HT1080 (cell line): ENCODE measurements at regions not wholly inside any gene's neighbourhood (a gene's known extent, or its start where the extent isn't known, plus 50 kb on each side); places are given as distances from the start of the nearest gene placed in this dataset.
A peak's percentile ranks its signal among the peaks of the same experiment; 100 is the strongest.
"Not testable (repeated sequence)": the region's sequence is repeated elsewhere in the genome, so short reads cannot be mapped to it uniquely, and the experiment has no call there.

ENCODE experiments used
- DNase-seq: peaks from one replicate; pipeline ENCODE4 v3.0.0-alpha.2; 2015; ENCODE audit warnings: low read depth

DNA sequence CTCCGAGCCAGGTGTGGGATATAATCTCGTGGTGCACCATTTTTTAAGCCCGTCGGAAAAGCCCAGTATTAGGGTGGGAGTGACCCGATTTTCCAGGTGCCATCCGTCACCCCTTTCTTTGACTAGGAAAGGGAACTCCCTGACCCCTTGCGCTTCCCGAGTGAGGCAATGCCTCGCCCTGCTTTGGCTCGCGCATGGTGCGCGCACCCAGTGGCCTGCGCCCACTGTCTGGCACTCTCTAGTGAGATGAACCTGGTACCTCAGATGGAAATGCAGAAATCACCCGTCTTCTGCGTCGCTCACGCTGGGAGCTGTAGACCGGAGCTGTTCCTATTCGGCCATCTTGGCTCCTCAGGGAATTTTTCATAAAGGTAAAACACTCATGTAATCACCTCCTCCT lies 63.9 kb downstream of the RWDD3 start:
- DNase-seq = not testable (repeated sequence)

DNA sequence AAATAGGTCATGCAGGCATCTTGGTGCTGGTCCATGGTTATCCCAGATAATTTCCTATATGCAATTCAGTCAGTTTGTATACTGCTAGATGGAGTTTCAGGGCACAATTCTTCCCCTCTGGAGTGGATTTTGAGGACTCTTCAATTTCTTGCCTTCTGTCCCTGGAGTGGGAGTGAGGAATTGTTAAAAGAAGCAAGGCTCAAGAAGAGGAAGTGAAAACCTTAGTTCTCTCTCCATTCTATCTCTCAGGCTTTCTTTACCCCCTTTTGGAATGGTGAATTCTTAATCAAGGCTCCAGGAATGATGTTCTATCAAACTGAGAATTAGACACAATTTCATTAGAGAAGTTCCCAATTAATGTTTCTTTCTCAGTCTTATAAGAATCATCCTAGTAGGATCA lies 67.1 kb downstream of the RWDD3 start:
- no peak for DNase-seq

DNA sequence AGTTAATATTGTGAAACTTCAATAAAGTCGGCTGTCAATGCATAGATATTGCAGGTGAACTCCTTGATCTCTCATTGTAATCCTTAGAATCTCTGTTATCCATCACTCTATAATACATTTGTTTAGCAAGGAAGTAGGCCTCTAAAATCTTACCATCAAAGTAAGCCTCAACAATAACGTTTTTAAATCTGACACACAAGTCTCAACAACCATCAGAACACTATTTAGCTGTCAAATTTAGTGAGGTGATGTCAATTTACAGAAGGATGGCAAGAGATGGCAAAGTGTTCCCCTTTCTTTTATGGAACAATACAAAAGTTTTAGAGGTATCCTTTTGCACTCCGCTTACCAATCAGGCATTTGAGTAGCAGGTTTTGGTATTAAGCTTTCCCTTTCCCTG lies 67.6 kb downstream of the RWDD3 start:
- no peak for DNase-seq

DNA sequence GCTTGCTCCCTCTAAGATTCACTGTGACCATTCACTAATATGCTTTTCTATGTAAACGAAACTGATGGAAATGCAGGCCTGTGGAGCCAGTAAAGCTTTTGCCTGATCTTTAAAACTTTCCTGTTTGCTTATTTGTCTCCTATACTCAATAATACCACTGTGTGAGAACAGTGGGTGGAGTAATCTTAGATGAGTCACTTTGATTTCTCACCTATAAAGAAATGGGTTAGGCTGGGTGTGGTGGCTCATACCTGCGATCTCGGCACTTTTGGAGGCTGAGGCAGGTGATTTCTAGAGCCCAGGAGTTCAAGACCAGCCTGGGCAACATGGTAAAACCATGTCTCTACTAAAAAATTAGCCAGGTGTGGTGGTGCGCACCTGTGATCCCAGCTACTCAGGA lies 70.8 kb downstream of the RWDD3 start:
- no peak for DNase-seq

DNA sequence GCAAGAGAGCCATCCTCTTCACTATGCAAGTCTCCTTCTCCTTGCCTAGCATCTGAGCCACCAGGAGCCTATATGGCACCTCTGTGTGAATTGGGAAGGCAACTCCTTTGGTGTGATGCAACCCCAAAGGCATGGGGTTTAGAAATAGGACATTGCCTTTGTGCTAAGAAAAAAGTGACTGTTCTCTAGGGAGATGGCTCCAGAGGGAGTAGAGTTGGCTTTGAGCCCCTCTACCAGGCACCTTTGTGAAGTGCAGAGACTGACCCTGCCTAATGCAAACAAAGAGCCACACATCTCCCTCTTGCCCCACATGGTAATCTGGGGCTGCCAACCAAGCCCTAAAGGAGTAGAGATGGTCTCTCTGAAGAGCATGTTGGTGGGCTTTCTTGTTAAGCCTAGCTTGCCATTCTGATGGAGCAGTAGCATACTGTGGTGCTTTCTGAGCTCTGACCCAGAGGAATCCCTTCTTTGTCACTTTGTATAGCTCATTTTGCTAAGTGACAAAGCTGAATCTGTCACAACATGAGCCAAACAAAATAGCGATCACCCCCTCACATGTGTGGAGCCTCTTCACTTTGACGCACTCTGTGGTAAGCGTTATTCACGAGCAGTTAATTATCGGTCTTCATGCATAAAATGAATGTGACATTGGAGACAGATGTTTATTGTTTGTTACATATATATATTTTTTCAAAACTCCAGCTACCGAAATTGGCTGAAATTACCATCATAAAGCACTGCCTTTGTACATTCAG lies 74.4 kb downstream of the RWDD3 start:
- no peak for DNase-seq

DNA sequence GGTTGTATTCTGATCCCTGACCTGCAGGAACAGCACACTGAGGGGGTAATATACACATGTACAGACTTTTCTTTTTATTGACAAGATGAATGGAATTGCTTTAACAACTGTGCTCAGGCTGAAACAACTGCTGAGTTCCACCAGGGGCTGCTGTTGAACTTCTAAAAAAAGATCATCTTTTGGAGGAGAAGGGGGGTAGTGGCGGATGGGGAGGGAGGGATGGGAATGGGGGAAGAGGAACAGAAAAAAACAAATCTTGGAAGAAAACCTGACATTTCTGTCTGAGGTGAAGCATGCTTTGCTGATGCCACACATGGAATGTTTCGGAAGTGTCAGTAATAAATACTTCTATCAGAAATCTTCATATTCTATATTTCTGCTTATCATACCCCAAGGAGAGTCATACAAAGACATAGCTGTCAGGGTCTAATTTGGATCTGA lies 75.0 kb downstream of the RWDD3 start:
- no peak for DNase-seq

DNA sequence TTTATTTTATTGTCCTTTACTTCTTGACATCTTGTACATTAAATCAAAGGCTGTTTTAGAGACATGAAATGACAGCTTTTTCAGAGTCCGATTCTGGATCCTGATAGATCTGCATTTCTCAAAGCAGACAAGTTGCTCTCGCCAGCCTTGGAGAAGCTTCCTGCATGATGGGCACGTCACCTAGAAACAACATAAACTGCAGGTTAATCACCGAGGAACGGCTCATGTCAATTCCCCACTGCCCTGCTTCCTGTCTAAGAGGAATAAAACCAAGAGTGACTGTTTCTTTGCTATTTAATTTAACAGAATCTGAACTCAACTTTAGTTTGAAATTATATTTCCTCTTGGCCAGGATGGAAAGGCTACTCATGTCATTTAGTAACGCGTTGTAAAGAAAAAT lies 77.0 kb downstream of the RWDD3 start:
- DNase-seq = peak; percentile 9

DNA sequence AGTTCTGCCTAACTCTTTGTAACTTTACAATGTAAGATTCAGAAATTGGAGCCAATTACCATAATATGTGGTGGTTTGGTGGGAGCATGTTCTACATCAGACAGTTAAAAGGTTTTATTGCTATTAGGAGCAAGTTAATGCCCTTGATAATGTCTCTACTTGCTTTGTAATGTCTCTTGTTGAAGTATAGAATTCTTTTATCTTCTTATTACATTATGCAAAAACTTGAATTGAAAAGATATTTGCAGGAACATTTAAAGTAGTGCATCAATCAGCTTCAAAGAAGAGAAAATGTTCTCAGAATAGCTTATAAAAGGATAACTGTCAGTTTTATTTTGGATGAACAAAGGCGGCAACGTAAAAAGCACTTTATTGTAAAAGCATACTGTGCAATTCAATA lies 77.8 kb downstream of the RWDD3 start:
- DNase-seq = no peak

DNA sequence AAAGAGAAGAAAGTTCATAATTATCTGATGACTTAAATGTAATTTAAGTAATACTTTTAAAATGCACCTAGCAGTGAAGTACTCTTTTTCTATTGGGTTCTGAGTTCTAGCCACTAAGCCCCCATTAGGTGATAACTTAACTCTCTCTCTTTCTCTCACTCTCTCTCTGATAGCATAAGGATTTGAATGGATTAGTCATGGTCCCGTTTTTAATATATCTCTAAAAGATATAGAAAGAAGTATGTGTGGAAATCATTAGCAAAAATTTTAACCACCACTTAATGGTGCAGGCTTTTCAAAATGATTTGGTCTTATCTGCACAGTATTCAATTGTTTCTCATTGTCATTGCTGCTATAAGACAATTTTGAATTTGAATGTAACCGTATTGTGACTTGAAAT lies 78.2 kb downstream of the RWDD3 start:
- DNase-seq = no peak

DNA sequence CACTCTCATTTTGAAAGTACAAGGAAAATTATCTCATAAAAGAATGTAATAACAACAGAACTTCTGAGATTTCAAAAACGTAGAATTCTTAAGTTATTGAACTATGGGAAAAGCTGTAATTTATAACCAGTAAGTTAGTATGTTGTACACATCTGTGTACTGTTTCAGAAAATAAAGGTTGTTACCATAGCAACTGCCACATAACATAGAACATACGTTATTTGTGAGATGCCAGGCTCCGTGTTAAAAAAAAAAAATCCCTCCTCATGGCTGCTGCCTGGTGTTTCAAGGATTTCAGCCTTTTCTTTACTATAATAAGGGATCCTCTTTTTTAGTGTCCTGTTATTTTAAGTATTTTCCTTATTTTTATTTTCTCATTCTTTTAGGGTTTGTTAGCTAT lies 79.5 kb downstream of the RWDD3 start:
- no peak for DNase-seq

DNA sequence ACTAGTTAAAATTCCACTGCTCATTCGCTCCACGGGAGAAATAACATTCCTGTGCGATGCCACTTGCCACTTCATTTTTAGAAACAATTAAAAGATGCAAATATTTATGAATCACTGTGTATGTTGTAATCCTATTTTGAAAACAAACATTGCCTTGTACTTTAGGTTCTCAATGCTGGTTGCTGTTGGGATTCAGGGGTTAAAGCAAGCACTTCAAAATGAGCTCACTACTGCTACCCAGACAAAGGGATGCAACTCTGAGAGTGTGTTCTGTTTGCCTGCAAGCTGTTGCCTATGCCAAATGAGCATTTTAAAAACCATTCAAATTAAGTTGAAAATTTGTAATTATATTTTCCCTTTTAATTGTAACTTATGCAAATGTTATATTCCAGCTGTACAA lies 87.5 kb downstream of the RWDD3 start:
- DNase-seq = no peak

DNA sequence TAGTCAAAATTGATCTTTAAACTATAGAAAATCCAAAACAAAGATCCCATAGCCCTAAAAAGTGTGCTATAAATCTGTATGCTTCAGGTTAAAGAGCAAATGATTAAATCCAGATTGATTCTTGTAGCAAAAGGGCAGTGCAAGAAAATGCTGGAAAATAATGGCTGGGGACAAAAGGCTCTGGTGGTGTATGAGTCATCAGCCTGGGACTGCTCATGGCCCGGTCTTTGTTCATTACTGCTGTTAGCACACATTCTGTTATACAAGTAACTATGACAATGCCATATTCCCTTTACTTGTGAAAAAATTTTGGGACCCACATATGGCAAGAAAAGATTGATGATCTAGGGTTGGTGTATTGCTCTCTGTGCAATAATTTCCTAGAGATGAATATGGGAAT lies 89.1 kb downstream of the RWDD3 start:
- DNase-seq = peak; percentile 48

DNA sequence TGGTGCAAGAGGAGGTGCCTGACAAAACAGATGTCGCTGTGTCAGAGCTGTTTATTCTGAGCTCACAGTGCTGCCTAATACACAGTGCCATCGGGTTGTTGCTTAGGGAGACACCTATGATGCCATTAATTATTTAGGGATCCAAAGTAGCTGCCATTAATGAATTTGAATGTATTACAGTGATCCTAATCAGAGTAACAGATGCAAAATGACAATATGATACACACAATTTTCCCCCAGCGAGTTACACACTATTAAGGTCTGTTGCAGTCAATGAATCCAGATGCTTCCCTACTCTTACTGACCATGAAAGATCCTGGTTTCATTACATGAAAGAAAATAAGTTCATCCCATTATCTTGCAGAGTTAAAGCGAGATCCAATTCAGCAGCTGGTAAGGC lies 91.3 kb downstream of the RWDD3 start:
- no peak for DNase-seq

DNA sequence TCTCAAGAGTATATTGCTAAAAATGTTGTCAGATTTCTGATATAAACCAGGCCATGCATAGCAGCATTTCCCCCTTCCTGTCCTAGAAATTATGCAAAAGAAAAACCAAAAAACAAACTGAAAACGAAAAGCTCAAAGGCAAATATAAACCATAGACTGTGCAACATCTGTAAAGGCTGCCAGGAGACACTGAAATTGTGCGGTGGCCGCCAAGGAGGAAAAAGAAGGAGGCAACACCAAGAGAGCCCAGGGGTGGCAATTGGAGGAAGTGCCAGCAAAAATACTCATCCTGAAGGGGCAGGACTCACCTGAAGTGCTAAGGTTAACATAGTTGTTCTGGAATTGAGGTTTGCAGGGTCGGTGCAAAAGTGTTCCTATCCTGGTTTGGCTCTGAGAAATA lies 92.0 kb downstream of the RWDD3 start:
- DNase-seq = no peak

DNA sequence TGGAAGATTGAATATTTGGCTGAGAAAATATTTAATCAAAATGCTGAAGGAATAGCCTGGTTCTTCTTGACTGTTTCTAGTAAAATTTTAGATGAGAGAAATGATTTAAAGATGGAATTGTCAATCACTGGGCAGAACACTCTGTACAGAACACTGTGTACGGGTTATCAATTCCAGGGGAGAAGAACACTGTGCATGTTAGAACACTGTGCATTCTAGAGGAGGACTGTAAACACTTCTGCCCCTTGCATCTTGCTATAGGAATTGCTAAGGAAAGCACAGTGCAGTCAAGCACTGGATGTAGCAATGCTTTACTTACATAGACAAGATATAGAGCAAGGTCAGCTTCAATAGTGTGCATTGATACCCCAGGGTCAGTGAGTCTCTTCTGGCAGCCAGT lies 98.7 kb downstream of the RWDD3 start:
- no peak for DNase-seq

DNA sequence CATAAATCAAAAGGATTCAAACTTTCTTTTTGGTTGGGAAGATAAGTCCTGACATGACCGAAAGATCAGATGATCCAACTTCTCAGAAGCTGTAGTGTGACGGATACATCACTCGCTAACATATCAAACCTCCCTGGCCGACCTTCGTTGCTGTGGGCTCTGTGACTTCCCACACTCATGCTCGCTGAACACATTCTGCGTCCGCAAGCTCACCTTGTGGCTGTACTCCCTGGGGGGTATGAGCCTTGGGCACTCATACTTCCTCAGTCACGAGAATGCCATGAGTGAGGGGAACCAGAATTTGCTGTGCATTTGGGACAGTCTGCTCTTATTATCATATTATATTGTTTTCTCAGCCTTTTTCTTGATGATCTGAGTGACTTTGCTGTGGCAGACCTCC lies 105.4 kb downstream of the RWDD3 start:
- no peak for DNase-seq

DNA sequence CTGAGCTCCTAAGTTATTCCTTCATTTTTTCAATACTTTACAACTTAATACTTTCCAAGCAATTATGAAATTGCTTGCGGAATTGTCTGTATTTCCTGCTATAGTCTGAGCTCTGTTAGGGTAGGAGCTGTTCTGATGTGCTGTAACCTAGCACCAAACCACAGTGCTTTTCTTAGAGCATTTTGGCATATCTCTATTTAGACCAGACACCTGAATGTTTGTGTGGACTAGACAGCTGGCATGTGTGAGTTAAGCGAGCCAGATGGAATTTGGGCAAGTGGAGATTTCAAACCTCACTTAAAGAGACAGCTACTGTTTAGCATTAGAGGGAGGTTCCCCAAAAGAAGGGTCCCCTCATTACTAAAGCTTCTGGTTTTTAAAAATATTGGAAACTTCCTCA lies 106.1 kb downstream of the RWDD3 start:
- DNase-seq = no peak

DNA sequence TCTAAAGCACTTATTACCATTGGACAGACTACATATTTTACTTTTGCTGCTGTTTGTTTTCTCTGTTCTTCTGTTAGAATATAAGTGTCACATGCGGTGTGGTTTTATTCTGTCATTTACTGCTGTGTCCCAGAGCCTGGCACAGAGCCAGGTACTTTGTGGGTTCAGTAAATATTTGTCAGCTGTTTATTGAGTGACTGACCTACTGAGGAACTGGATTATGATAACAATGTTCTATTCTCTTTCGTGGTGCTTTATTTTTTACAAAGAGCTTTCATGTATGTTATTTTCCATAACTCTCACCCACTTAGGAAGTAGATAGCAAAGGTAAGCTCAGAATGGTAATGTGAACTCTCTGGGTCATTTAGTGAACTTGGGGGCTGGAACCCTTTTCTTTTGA lies 118.8 kb downstream of the RWDD3 start:
- DNase-seq = no peak

DNA sequence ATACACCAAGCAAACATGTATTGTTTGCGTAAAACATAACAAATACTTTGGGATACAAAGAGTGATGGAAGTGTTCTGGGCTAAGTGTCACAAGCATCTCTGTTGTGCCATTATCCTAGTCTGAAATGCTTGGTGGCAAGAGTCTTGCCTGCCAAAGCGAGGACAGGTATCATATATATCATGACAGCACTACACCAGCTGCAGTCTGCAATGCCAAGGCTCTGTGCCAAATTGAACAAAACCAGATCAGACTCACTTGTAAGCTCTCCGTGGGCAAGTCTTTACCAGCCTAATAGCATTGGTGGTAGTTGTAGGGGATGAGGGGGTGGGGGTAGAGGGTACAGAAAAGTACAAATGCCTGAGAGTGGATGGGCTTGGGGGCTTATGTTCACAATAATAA lies 119.2 kb downstream of the RWDD3 start:
- DNase-seq = no peak

DNA sequence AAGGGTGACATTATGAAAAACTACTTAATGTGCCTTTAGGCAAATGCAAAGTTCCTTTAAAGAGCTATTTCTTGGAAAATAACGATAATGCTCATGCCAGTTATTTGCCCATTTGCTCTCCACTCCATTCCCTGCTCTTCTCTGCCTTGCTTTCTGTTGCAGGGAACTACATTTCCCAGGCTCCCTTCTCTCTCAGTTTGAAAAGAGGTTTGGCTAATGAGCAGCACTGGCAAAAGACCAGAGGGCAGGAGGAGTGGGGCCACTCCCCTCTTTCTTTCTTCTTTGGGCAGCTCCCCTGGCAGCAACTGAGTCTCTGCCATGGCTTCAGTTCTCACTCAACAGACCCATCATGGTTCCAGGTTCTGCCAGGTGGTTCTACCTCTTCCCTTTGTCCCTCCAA lies 130.5 kb downstream of the RWDD3 start:
- DNase-seq = no peak

DNA sequence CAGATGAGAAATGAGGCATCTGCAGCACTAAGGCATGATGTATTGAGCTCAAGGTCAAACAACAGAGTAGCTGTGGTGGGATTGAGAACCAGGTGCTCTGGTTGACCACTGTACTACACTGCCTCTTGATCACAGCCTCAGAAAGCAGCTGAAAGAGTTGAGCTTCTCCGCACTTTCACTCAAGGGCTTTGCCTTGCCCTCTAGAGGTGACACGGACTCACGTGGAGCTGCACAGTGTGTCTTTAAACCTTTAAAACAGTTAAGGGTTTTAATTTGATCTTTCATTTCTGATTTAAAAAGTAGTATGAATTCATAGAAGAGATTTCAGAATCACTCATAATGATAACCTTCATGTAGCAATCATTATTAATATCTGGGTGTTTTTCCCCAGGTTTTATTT lies 132.5 kb downstream of the RWDD3 start:
- DNase-seq = no peak

DNA sequence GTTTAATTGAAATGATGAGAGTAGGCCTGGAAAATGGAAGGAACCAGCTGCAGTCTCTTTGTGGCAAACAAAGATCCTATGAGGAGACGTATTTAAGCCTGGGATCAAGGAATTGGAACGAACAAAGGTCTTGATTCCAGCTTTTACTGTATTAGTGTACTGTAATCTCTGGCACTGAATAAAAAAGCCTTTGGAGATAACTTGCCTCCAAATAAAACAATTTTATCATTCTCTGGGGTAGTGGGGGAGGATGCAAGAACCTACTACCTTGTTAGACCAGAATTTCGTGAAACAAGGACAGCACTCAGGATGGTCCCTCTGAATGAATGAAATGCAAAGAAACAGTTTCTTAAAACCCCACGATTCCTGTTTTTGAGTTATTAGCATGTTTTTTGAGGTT lies 134.2 kb downstream of the RWDD3 start:
- DNase-seq = no peak

DNA sequence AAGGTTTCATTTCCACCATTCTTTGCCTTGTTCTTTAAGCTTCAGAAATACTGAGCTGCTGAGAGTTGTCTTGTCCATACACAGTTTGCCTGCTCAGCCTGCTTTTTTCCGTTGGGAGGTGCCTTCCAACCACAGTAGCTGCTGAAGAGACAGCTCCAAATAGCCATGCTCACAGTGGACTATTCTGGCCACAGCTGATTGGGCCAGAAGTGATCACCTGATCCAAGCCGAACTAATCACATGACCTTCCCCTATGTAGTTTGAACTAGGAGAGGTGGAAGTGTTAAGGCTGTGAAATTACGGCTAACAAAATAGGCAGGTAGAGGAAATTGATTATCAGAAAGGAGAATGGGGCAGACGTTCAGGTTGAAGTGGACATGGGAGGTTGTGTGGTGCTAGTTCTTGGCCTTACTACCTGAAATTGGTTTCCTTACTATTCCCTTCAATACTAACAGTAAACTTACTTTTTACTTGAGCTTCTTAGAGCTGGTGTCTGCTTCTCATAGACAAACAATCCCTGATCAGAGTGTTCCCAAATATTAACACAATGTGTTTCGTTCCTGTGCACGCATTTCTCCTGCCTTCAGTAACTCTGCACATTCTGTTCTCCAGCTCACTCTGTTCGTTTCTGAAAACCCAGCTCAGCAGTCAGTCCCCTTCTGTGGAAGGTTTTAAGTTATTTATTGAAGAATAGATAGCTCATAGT lies 136.1 kb downstream of the RWDD3 start:
- peak; percentile 43 for DNase-seq
